CD4-positive, alpha-beta T cell (primary cell): ENCODE measurements at regions not wholly inside any gene's neighbourhood (a gene's known extent, or its start where the extent isn't known, plus 50 kb on each side); places are given as distances from the start of the nearest gene placed in this dataset.
A peak's percentile ranks its signal among the peaks of the same experiment; 100 is the strongest.

Source experiments
- ATAC-seq: fragments of 200-7000 bp; cut with Tn5 transposase; one replicate; pipeline ENCODE4 v1.10.0; 2022; ENCODE audit warnings: mild to moderate bottlenecking; ENCODE audit not compliant: poor library complexity
- CTCF ChIA-PET: fragments of 350-600 bp; sonication (Branson Sonifier 250); formaldehyde crosslinking; loops from one replicate; lab custom pipeline; 2021; ENCODE audit warnings: antibody characterized with exemption, inconsistent platforms; lab: Charles Lee
- POLR2A ChIA-PET: fragments of 350-600 bp; sonication (Branson Sonifier 250); formaldehyde crosslinking; loops from one replicate; lab custom pipeline; 2021; ENCODE audit warnings: antibody characterized with exemption, inconsistent platforms; lab: Charles Lee
- DNase-seq, 14 experiments: peaks; one replicate each; pipeline ENCODE4 v3.0.0-alpha.2; 2013 to 2020; ENCODE audit warnings: mixed read lengths in 2 of 14
- H3K27ac ChIP-seq, 2 donors: one replicate each; pipeline versions ENCODE4 v1.5.1 to v1.7.0; 2013; ENCODE audit warnings: low read length in 2 of 2, low read depth in 1 of 2, mild to moderate bottlenecking in 1 of 2
- H3K27me3 ChIP-seq, 2 experiments: 1 replicate in 1 of 2; 2 replicates in 1 of 2; pipeline versions ENCODE4 v1.6.1 to v1.7.0; 2013; ENCODE audit warnings: low read length in 2 of 2, control low read depth in 1 of 2, mild to moderate bottlenecking in 1 of 2, moderate library complexity in 1 of 2; ENCODE audit not compliant: insufficient read depth in 2 of 2, control insufficient read depth in 1 of 2
- H3K36me3 ChIP-seq: one replicate; pipeline ENCODE4 v1.6.1; 2013; ENCODE audit warnings: low read length, control low read depth; ENCODE audit not compliant: insufficient read depth
- H3K4me1 ChIP-seq: one replicate; pipeline ENCODE4 v1.6.1; 2013; ENCODE audit warnings: low read length, control low read depth; ENCODE audit not compliant: insufficient read depth
- H3K4me3 ChIP-seq: one replicate; pipeline ENCODE4 v1.5.1; 2013; ENCODE audit warnings: mild to moderate bottlenecking, low read length, moderate library complexity
- H3K9me3 ChIP-seq, 2 experiments: 1 replicate in 1 of 2; 2 replicates in 1 of 2; pipeline versions ENCODE4 v1.6.1 to v1.7.0; 2013; ENCODE audit warnings: low read length in 2 of 2, mild to moderate bottlenecking in 2 of 2, control low read depth in 1 of 2, moderate library complexity in 1 of 2; ENCODE audit not compliant: control insufficient read depth in 1 of 2, insufficient read depth in 1 of 2
- H3K27ac Mint-ChIP-seq: one replicate; pipeline ENCODE4 v1.8.0; 2020; ENCODE audit warnings: mixed read lengths
- H3K27me3 Mint-ChIP-seq: one replicate; pipeline ENCODE4 v1.8.0; 2021; ENCODE audit warnings: mixed read lengths
- H3K36me3 Mint-ChIP-seq: one replicate; pipeline ENCODE4 v1.8.0; 2021; ENCODE audit warnings: low read depth, mixed read lengths
- H3K4me1 Mint-ChIP-seq: one replicate; pipeline ENCODE4 v1.8.0; 2021; ENCODE audit warnings: low read depth, mixed read lengths
- H3K4me3 Mint-ChIP-seq: one replicate; pipeline ENCODE4 v1.8.0; 2020; ENCODE audit warnings: mild to moderate bottlenecking, mixed read lengths
- H3K9me3 Mint-ChIP-seq: one replicate; pipeline ENCODE4 v1.8.0; 2020; ENCODE audit warnings: mixed read lengths
- intact Hi-C, 2 experiments: fragments of 100-400 bp; cut with DNase I in 1 of 2; cut with micrococcal nuclease in 1 of 2; formaldehyde crosslinking; loops; one replicate each; pipeline versions ENCODE4 v1.15.1 to v1.9.0; 2023 to 2025; cut with DNase I, micrococcal nuclease
- TF ChIP-seq, protein P1 (sequence below): fragments of 200-600 bp; IDR thresholded peaks from one replicate; pipeline ENCODE4 v1.8.0; 2022; ENCODE audit warnings: antibody characterized with exemption, mild to moderate bottlenecking

DNA sequence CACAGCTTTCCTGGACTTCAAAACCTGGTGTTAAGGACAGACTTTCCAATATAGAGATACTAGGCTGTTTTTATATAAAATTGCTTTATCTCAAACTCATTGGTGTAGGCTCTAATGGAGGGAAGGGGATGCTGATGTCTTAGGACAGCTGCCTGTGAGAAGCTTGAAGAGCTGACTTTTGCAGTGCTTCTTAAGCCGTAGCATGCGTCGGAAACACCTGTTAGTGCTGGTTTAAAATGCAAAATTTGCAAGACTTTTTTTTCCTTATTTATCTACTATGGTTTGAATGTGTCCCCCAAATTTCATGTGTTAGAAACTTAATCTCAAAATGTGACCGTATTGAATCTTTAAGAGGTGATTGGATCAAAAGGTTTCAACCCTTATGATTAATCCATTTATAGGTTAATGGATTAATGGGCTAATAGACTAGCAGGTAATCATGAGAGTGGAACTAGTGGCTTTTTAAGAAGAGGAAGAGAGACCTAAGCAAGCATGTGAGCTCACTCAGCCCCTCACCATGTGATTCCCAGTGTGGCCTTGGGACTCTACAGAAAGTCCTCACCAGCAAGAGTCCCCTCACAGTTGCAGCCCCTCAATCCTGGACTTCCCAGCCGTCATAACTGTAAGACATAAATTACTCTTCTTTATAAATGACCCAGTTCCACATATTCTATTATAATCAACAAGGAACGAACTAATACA, 60.9 kb upstream of the FUT8 start:
- peaks cover 6% of the 10 kb centered on the region for H3K4me1 ChIP-seq
- TF ChIP-seq, protein P1, sequence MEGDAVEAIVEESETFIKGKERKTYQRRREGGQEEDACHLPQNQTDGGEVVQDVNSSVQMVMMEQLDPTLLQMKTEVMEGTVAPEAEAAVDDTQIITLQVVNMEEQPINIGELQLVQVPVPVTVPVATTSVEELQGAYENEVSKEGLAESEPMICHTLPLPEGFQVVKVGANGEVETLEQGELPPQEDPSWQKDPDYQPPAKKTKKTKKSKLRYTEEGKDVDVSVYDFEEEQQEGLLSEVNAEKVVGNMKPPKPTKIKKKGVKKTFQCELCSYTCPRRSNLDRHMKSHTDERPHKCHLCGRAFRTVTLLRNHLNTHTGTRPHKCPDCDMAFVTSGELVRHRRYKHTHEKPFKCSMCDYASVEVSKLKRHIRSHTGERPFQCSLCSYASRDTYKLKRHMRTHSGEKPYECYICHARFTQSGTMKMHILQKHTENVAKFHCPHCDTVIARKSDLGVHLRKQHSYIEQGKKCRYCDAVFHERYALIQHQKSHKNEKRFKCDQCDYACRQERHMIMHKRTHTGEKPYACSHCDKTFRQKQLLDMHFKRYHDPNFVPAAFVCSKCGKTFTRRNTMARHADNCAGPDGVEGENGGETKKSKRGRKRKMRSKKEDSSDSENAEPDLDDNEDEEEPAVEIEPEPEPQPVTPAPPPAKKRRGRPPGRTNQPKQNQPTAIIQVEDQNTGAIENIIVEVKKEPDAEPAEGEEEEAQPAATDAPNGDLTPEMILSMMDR, result no peak
- H3K9me3 ChIP-seq, result no peaks in the 10 kb centered on the region
- Mint-ChIP-seq H3K4me3 (no peak overlapping the region), H3K27me3 (no peaks in the 10 kb centered on the region), H3K9me3 (no peaks in the 10 kb centered on the region), H3K27ac (no peak overlapping the region), H3K36me3 (no peaks in the 10 kb centered on the region), H3K4me1 (peaks cover 19% of the 10 kb centered on the region)
- no peak overlapping the region for H3K4me3 ChIP-seq
- intact Hi-C loops, result no loop called here
- ChIA-PET CTCF (no interaction called here), POLR2A (no interaction called here)
- H3K27me3 ChIP-seq, result no peaks in the 10 kb centered on the region
- ATAC-seq (no peak), DNase-seq (no peak)
- no peak overlapping the region for H3K27ac ChIP-seq
- no peaks in the 10 kb centered on the region for H3K36me3 ChIP-seq

DNA sequence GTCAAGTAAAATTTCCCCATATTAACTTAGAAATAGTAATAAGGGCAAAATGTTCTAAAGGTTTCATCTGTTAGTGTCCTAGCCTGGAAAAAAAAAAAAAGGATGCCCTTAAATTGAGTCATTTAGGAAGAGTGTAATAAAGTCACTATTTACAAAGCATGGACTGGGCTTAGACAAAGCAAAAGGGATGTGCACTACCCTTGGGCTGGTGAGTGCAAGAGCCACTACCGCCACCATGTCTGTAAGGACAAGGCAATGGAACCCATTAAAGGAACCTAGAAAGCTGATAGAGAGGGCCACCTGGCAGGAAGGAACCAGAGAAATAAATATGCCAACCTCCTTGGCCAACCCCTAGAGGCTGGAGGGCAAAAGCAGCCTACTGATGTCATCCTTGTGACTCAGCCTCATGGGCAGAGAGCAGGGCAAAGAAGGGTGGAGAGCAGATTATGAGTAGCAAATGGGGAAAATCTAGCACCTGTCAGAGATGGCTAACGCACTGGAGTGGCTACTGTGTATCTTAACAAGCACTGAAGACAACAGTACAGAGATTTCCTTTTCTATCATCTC, 59.5 kb upstream of the FUT8 start:
- no peak overlapping the region for H3K4me3 ChIP-seq
- H3K27ac ChIP-seq, result no peak overlapping the region
- intact Hi-C loops, result no loop called here
- no peaks in the 10 kb centered on the region for H3K27me3 ChIP-seq
- DNase-seq (peak in 1 of 14 experiments; percentile 5), ATAC-seq (no peak)
- Mint-ChIP-seq H3K36me3 (no peaks in the 10 kb centered on the region), H3K27ac (no peak overlapping the region), H3K4me1 (peaks cover 26% of the 10 kb centered on the region), H3K27me3 (no peaks in the 10 kb centered on the region), H3K4me3 (no peak overlapping the region), H3K9me3 (no peaks in the 10 kb centered on the region)
- POLR2A ChIA-PET, result no interaction called here
- CTCF ChIA-PET, result no interaction called here
- peaks cover 13% of the 10 kb centered on the region for H3K4me1 ChIP-seq
- H3K36me3 ChIP-seq, result no peaks in the 10 kb centered on the region
- H3K9me3 ChIP-seq, result no peaks in the 10 kb centered on the region
- TF ChIP-seq, protein P1, result no peak

DNA sequence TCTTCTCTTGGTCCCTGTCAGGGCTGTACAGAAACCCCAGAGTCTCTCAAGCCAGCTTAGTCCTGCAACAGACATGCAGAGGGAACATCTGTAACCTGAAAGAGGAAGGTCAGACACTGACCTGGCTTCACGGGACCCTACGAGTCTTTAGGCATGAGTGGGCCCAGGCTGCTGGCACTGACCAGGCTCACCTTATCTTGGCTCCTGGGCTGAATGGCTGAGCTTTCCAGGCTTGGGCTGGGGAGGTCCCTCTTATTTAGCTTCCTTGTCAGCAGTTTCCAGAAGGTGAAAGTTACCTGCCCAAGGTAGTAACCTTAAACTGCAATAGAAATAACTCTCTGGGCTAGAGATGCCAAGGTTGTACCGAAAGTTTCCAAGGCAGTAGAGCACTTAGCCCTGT, 58.4 kb upstream of the FUT8 start:
- no peak overlapping the region for H3K27ac ChIP-seq

More for the DNA sequence above, 58.4 kb upstream of the FUT8 start:
- Mint-ChIP-seq H3K36me3 (no peaks in the 10 kb centered on the region), H3K27me3 (no peaks in the 10 kb centered on the region), H3K4me3 (no peak overlapping the region), H3K27ac (no peak overlapping the region), H3K4me1 (peaks cover 26% of the 10 kb centered on the region), H3K9me3 (no peaks in the 10 kb centered on the region)
- Histone ChIP-seq H3K9me3 (no peaks in the 10 kb centered on the region), H3K27me3 (no peaks in the 10 kb centered on the region), H3K4me3 (no peak overlapping the region), H3K36me3 (no peaks in the 10 kb centered on the region), H3K4me1 (peaks cover 13% of the 10 kb centered on the region)
- ATAC-seq (no peak), DNase-seq (no peak)
- CTCF ChIA-PET, result no interaction called here
- POLR2A ChIA-PET, result no interaction called here
- TF ChIP-seq, protein P1, result no peak
- intact Hi-C loops, result no loop called here
